ENCODE measurements at regions not wholly inside any gene's neighbourhood (a gene's known extent, or its start where the extent isn't known, plus 50 kb on each side); places are given as distances from the start of the nearest gene placed in this dataset.

- DNase-seq (no peak), ATAC-seq (ENCODE audit: low FRiP score in 2 of 2) (no peak)
- no peak overlapping the region for H3K27ac ChIP-seq
- H3K4me3 ChIP-seq, result no peak overlapping the region
- H3K4me1 ChIP-seq, result peaks cover 0 to 8% (median 0%) of the 10 kb centered on the region in 4 donors
- no peaks in the 10 kb centered on the region for H3K9me3 ChIP-seq
- H3K27me3 ChIP-seq, result no peaks in the 10 kb centered on the region
- H3K36me3 ChIP-seq, result no peaks in the 10 kb centered on the region
- WGBS, 2 donors, result 80 to 85% methylated on average over 4 of the region's 4 CpGs
- no peak for TF ChIP-seq POLR2AphosphoS5 (IDR thresholded peaks at IDR 0.05)
- TF ChIP-seq, protein P1, sequence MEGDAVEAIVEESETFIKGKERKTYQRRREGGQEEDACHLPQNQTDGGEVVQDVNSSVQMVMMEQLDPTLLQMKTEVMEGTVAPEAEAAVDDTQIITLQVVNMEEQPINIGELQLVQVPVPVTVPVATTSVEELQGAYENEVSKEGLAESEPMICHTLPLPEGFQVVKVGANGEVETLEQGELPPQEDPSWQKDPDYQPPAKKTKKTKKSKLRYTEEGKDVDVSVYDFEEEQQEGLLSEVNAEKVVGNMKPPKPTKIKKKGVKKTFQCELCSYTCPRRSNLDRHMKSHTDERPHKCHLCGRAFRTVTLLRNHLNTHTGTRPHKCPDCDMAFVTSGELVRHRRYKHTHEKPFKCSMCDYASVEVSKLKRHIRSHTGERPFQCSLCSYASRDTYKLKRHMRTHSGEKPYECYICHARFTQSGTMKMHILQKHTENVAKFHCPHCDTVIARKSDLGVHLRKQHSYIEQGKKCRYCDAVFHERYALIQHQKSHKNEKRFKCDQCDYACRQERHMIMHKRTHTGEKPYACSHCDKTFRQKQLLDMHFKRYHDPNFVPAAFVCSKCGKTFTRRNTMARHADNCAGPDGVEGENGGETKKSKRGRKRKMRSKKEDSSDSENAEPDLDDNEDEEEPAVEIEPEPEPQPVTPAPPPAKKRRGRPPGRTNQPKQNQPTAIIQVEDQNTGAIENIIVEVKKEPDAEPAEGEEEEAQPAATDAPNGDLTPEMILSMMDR (IDR thresholded peaks at IDR 0.05), result no peak
- TF ChIP-seq EP300 (IDR thresholded peaks at IDR 0.05), result no peak
- TF ChIP-seq POLR2A (IDR thresholded peaks at IDR 0.05), result no peak
Measured at GRCh38 chr17:77641718-77642117, 316.8 kb upstream of the TNRC6C start.

DNA sequence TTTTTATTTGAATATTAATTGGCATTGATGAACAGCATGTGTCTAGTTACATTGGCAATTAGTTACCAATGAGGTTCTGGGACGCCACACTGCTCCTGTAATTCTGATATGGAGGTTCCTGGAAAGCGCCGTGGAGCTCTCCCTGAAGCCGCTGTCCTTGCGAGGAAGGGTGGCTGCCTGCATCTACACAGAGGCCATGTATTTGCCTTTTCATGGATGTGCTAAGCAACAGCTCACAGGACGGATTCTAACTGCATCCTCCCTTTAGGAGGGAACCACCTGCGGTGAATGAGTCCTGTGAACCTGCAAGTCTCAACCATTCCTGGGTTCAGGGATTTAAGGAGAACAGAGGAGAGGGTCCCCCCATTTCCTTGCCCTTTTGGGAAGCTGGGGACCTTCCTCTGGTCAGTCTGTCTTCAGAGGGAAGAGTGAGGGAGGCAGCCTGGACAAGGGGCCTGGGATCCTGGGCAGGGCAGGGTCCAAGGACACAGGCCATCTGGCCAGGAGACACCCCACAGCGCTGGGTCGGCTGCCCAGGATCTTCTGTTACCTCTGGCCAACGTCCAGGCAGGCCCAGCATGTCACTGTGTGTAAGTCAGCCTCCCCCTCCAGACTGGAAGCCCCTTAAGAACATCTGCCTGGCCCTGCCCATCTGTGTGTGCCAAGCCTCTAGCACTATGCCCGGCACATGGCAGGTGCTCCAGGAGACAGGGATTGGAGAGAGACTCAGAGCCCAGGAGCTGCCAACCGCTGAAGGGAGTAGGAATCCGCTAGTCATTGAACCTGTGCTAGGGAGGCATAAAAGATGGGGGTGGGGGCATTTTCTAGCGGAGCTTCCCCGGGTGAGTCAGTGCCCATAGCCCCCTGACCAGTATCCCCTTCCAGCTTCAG lies 314.1 kb upstream of the TNRC6C start:
- TF ChIP-seq, protein P1 (IDR thresholded peaks at IDR 0.05), result no peak
- TF ChIP-seq POLR2AphosphoS5 (IDR thresholded peaks at IDR 0.05) (no peak), POLR2A (IDR thresholded peaks at IDR 0.05) (no peak), EP300 (IDR thresholded peaks at IDR 0.05) (no peak)
- Histone ChIP-seq H3K4me1 (peaks cover 0 to 8% (median 0%) of the 10 kb centered on the region in 4 donors), H3K27me3 (no peaks in the 10 kb centered on the region), H3K27ac (no peak overlapping the region), H3K4me3 (no peak overlapping the region), H3K36me3 (no peaks in the 10 kb centered on the region), H3K9me3 (peaks cover 0 to 5% (median 0%) of the 10 kb centered on the region in 4 donors)
- DNase-seq (no peak), ATAC-seq (ENCODE audit: low FRiP score in 2 of 2) (no peak)
- WGBS, 2 donors, result 84 to 86% methylated on average over 8 to 12 of the region's 15 CpGs

GRCh38 chr17:77645072-77646045 lies 313.1 kb upstream of the TNRC6C start:
- 46 to 56% methylated on average over 18 to 28 of the region's 28 CpGs for WGBS, 2 donors
- peak; percentile 15 to 50 for DNase-seq
- Histone ChIP-seq H3K27me3 (no peaks in the 10 kb centered on the region), H3K27ac (no peak overlapping the region), H3K9me3 (peaks cover 0 to 5% (median 0%) of the 10 kb centered on the region in 4 donors), H3K4me1 (peaks cover 0 to 8% (median 0%) of the 10 kb centered on the region in 4 donors), H3K4me3 (no peak overlapping the region), H3K36me3 (no peaks in the 10 kb centered on the region)
- TF ChIP-seq POLR2AphosphoS5 (IDR thresholded peaks at IDR 0.05) (no peak), EP300 (IDR thresholded peaks at IDR 0.05) (no peak)
- TF ChIP-seq, protein P1 (IDR thresholded peaks at IDR 0.05), result no peak
- ATAC-seq (ENCODE audit: low FRiP score in 2 of 2), result no peak

DNA sequence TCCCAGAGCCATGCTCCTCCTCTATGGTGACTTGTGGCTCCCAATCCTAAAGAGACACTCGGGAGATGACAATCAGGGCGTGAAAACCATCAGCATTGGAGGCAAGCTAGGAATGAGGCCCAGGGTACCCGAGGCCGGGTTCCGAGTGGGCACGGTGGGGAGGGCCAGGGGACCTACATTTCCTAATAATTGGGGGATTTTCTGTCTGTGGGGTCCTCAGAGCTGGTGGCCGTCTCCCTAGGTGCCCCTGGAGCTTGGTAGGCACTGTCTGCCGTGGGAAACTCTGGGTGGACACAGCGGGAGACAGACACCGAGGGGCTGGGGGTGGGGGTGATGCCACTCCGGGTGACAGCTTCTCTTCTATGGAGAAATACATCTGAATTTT lies 312.5 kb upstream of the TNRC6C start:
- no peaks in the 10 kb centered on the region for H3K36me3 ChIP-seq
- peaks cover 0 to 5% (median 0%) of the 10 kb centered on the region in 4 donors for H3K9me3 ChIP-seq
- no peak overlapping the region for H3K27ac ChIP-seq
- H3K4me1 ChIP-seq, result peaks cover 0 to 8% (median 0%) of the 10 kb centered on the region in 4 donors
- no peak overlapping the region for H3K4me3 ChIP-seq
- DNase-seq (peak in 1 of 2 donors; percentile 5), ATAC-seq (ENCODE audit: low FRiP score in 2 of 2) (no peak)
- no peaks in the 10 kb centered on the region for H3K27me3 ChIP-seq
- TF ChIP-seq POLR2AphosphoS5 (IDR thresholded peaks at IDR 0.05) (no peak), POLR2A (IDR thresholded peaks at IDR 0.05) (no peak)
- TF ChIP-seq, protein P1 (IDR thresholded peaks at IDR 0.05), result no peak
- WGBS, 2 donors, result 77 to 81% methylated on average over 11 of the region's 11 CpGs

Measured in upper lobe of left lung (tissue), 6 donors.